NCI-H2171 treated with DMSO at 0.1 percent for 48 hours (cell line): ENCODE measurements at regions not wholly inside any gene's neighbourhood (a gene's known extent, or its start where the extent isn't known, plus 50 kb on each side); places are given as distances from the start of the nearest gene placed in this dataset.
A peak's percentile ranks its signal among the peaks of the same experiment; 100 is the strongest.

ENCODE experiments used
- DNase-seq: peaks from one replicate; lab custom pipeline; 2025; lab: John Stamatoyannopoulos, UW

DNA sequence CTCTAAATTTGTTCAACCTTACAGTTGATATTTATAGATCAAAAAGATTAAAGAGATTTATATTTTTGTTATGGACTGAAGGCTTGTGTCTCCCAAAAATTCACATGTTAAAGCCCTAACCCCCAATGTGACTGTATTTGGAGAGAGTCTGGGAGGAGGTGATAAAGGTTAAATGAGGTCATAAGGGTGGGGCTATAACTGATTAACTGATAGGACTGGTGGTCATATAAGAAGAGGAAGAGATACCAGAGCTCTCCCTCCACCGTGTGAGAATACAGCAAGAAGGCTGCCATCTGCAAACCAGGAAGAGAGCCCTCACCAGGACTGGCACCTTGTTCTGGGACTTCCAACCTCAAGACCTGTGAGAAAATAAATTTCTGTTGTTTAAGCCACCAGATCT, 264.3 kb downstream of the ENC1 start:
- no peak for DNase-seq

DNA sequence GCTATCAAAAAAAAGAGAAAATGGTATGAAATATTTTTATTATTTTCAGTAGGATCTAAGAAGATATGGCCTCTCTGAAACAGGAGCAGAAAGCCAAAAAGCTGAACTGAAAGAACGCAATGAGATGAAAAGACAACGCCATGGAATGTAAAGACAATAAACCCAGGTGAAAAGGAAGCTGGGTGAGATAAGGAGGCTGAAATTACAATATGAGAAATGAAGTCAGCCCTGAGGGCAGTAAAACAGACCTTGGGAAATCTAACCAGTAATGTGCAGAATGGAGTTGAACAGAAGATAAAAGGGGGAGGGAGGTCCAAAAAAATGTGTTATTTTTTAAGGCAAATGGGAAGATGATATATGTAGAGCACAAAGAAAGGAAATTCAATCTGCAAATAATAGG, 265.3 kb downstream of the ENC1 start:
- no peak for DNase-seq

DNA sequence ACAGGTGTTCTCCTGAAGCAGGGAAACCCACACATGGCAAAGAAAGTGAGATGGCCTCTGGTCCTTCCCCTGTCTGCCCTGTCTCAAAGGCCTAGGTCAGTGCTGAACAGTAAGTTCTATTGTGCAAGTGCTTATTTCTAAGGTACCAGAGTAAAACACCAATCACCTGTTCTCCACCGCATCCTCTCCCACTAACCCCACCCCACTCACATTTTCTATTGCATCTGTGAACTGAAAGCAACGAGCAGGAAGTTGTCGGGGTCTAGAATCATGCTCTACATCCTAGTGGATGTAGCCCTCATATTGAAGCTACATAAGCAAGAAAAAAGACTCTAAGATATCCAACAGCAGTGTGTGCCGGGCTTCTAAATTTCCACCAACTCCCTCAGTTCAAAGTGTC, 265.9 kb downstream of the ENC1 start:
- no peak for DNase-seq

DNA sequence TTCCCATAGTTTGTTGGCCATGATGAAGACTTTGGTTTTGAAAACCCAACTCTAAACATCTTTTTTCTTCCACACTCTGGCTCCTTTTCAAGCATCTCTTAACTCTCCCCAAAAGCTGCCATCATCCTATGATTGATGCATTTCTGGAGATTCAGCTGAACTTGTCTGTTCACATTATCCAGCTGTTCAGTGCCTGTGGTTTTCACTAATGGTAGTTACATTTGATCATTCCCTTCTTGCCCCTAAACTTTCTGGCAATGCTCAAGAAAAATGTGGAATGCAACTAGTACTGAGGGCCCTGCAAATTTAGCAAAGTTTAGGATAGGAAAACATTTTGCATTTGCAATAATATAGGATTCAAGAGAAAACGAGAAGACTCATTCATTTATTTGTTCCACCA, 267.5 kb downstream of the ENC1 start:
- no peak for DNase-seq

DNA sequence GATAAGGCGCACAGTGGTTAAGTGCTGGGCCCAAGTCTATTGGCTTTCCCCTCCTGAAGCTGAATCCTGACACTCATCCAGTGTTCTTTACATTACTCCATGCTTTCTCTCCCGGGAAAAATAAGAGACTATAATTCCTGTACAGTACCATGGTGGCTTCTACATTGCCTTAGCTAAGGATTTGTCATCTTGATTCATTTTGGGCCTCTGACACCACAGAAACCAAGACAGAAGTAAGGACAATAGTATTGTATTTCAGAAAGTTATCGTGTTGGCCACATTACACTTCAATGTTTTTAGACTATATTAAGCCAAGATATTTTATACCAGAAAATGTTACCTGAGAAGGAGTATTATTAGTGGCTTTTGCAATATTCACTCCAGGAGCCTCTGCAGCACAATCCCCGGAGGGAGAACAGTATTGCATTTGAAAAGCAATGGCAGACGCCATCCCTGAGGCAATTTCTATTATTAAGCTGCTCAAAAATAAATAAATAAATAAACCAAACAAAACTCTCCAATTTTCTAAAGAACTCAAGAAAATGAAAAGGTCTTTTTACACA, 267.9 kb downstream of the ENC1 start:
- no peak for DNase-seq

DNA sequence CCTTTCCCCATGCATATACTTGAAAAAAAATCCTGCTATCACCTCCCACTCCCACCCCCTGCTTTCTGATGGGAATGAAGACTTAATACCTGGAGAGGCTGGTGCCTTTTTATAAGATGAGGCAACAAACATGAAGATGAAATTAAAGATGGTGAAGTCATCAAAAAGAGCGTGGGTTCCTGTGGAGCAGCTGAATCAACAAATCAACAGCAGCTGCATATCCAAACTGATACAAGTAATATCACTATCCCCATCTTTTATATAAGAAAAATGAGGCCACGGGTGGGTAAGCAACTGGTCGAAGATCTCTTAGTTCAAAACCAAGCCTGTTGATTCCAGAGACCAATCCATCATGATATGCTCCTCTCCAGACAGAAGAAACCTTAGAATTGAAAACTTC, 268.5 kb downstream of the ENC1 start:
- DNase-seq, result no peak

DNA sequence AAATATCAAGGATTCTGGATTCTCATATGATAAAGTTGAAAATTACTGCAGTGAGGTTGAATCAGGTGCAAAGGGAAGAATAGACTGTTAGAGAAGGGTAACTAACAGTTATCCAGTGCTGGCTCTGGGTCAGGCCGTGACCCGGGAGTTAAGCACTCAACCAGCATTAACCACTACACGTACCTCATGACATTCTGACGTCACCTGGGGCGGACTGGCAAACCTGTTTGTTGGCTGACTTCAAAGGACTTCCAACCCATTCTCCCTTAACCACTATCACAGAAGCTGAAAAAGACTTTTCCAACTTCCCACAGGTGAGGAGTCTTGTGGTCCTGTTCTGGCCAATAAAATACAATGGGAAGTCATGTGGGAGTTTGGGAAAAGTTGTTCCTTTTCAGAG, 268.9 kb downstream of the ENC1 start:
- DNase-seq, result no peak

DNA sequence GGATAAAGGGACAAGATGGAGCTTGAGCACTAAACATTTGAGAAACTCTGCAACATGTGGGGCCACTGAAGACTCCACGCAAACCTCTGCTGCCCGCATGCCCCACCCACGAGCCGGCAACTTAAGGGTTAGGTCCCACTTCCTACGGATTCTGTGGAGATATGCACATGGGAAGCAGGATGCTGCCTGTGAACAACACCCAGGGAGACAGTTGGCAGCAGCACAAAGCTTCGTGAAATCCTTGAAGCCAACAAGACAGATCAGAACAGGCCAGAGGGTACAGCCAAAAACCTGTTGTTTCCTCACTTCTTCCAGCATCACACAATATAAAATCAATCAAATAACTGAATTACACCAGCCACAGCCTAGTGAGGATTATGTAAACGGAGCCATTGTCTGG, 270.4 kb downstream of the ENC1 start:
- no peak for DNase-seq

DNA sequence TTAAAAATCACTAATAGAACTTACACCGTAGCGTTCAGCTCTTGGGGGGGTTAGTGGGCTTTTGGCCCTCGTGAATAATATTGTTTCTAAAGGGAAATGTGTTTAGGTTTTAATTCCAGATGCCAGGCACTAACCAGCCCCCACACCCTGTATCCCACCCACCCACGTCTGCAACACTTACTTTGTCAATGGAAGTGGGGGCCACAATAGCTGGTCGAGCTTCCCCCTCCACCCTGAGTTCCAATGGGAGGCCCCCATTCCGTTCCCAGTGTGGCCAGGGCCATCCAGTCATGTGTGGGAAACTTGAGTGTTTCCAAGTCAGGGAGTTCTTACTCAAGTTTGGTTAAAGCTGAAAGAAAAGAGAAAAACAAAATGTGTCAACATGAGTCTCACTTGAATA, 271.4 kb downstream of the ENC1 start:
- DNase-seq, result no peak

DNA sequence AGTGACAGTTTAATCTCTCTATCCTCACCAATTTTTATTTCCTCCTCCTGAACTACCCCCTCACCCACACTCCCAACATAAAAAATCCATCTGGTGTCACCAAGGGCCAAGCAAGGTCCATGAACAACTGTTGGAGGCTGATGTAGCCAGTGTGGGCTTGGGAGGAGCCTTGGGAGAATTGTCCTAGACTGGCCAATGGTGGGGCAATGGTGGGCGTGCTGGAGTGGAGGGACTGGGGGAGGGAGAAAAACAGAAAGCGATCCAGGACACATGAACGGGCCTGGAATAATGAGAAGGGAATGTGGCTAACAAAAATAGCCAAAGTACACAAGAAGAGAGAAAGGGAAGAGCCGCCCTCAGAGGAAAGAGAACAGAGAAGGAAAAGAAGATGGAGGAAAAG, 272.6 kb downstream of the ENC1 start:
- DNase-seq, result no peak

DNA sequence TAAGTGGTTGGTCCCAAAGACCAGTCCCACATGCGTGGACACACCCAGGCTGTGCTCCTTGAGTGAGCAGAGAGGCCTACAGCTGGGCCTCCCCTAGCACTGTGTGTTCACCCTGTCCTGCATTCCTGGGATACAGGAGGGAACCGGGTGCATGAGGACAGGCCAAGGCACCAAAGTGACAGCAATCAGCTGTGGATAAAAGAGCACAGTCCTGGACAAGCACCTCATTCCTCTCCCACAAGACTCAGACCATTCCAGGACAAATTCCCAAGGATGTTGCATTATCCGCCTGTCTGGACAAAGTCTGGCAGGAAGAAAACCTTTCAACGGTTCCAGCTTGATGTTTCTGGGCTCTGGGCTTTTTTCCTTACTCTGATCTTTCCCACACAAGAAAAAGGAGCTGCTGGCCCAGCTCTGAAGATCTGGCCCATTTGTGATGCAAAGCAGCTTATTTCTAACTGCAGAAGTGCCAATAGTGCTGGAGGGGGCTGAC, 273.2 kb downstream of the ENC1 start:
- no peak for DNase-seq

DNA sequence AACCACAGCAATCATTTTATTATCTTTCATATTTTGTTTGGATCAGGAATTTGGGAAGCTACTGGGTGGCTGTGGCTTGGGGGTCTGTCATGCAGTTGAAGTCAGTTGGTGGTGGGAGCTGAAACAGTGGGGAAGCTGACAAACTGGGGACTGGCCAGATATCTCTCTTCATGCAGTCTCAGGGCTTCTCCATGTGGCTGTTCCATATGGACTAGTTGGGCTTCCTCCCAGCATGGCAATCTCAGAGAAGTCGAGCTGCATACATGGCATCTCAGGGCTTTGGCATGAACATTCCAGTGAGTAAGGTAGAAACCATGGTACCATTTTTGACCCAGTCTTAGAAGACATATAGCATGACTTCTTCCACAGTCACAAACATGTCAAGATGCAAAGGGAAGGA, 274.8 kb downstream of the ENC1 start:
- DNase-seq, result no peak

DNA sequence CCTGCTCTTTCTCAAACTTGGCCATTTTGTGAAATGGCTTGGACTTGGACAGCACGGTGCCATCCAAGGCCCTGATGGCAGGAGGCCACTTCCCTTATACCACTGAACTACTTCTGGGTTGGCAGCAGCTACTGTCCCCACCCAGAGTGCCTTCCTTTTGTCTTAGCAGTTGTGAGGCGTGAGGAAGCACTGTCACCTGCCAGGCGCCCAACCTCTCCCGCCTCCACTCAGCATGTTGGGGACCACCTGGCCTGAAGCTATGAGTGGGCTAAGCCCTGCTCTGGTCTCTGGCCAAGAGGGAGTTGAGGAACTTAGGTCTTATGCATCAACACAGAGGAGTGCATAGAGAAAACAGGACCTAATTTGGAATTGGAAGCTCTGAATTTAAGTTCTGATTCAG, 276.0 kb downstream of the ENC1 start:
- DNase-seq, result no peak

DNA sequence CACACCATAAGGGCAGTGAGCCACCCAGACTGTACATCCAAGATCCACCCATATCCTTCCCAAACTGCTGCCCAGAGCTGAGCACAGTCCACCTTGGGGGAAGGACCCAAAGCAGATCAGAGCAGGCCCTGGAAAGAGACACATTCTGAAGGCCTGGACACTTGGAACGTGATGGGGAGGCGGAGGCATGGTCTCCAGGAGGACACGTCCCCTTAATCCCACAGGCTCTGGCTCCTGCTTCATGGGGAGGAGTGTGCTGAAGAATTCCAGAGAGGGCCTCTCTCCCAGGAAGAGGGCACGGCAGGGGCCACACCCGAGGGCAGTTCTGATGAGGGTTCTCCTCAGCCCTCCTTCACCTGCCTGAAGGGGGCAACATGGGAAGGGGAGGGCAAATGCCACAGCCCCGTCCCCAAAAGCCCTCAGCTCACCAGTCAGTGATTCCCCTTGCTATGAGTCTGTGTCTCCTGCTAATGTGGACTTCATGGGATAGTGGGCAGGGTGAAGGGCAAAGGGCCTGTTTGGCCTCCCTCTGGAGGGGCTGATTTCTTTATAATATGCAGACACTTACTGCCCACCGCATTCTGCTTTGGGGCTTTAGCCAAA, 276.8 kb downstream of the ENC1 start:
- no peak for DNase-seq

DNA sequence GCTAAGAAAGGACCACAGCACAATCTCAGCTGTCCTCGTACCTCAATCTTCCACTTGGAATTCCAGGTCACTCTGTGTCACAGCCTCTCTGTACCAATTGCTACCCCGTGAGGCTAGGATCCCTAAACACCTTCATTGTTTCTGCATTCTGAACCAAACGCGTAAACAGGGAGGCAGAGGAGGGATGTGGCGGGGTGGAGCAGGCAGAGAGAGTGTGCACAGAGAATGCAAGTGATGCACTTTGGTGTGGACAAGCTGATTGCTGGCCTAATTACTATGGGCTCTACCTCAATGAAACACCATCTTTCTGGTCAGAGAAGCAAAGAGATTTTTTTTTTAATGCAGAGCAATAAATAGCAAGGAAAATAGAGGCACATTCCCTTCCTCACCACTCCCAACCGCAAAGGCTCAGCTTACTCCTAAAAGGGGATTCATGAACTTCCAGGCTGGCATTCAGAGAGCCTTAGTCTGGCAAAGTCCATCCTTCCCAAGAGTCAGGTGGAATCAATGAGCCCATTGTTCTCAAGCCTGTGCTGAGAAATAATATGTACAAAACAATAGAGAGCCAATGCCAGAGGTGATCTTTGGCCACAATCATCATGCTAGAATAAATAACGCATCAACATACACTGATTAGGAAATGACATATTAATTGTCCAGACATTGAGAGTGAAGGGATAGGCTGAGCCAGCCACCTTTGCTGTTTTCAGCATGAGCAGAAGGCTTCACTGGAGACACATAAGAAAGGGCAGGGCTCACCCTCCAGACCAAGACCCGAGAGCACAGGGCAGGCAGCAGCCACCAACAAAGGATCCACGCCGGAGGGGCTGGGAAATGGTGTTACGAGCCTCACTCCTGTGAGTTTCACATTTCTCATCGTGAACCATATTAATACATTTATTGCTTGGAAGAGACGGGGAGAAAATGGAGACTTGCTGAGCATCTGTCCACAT, 278.8 kb downstream of the ENC1 start:
- no peak for DNase-seq

DNA sequence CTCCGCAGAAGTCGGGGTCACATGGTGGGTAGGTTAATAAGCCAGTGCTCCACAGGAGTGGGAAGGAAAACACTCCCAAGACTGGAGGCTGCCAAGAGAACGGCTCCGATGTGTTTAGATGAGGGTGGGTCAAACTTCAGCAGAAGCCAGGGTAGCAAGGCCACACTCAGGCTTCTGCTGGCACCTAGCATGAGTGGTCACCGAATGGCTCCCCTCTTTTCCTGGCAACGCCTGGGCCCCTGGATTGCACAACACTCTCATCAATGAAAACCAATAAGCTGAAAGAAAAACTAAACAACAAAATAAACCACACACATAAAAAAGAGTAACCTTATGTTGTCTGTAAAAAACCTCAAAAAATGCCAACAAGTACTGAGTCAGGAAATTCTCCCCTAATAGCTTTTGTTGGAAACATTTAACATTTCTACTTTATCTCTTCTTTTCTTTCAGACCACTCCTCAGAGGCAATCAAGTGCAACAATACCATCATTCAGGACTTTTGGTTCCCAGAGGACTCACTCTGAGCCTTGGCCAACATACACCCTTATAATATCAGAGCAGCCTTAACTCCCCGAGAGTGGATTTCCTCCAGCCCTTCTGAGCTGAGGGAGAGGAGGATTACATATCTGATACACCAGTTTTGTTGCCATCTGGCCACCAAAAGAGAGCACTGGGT, 279.9 kb downstream of the ENC1 start:
- no peak for DNase-seq

DNA sequence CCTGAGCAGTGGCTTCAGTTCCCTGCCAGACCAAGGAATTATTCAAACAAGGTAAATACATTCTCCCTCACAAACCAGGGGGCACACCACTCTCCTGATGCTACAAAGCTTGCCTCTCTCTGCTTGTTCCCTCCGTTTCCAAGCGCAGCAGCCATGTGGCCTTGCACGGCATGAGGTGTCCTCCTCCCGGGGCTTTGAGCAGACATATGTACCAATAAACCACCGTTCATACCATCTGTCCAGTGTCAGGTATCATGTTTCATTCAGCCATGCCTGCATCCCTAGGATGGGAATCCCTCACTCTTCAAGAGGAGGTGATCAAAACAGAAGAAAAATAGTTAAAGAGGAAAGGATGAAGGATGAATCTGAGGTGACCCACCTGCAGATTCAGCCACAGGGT, 282.7 kb downstream of the ENC1 start:
- DNase-seq, result peak; percentile 71

DNA sequence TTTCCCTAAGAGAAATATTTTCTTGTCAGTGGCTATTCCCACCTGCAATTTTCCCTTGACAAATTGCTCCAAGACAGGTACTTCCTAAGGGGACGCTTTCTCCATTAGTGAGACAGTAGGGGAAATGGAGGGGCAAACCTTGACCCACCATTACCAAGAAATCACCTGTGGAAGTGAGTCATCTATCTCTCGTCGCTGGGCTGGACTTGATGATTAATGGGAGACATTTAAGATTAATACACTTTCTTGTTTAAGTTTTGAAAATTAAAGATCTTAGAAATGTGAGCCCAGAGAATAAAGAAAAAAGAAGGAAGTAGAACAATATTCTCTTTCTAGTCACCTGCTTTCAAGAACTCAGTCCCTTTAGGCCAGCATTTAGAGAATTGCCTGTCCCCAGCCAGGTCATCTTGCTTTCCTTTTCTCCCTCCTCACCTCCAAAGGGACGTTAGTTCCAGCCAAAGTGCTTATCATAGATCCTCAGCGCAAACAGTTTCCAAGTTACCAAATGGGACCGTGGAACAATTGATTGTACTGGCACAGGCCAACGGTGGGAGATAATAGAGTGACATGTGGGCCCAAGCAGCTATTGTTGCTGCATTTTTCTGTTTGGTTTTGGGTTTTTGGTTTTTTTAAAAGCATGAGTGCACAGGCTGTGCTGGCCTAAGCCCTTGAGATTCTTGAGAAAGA, 284.4 kb downstream of the ENC1 start:
- DNase-seq, result no peak

DNA sequence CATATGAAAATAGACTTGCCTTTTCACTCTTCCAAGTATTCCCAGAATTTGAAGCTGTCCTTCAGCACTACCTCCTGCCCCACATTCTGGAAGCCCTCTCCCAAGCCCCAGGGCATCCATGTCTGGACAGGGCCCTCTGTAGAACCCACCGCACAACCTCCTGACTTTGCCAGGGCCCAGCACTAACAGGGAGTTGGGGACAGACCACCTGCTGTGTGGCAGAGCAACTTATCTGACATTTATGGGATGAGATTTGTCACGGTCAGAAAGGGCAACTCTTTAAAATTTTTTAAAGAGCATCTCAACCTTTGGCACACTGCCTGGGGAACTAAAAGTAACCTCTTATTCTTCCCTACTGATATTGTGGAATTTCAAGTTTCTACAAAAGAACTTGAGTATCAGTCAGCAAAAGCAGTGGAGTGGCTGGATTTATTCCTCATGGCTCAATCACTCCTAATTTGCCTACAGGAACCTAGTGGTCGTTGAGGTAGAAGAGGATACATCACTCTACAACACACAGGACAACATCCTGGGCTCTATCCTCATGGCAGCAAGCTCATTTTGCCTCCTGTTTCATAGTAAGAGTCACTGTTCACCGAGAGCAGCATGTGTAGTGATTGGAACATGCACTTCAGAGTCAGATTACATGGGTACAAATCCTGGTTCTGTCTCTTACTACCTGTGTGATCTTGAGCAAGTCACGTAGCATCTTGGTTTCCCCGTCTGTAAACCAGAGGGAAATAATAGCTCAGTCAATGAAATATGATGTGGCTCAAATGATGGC, 285.3 kb downstream of the ENC1 start:
- peak; percentile 6 for DNase-seq

DNA sequence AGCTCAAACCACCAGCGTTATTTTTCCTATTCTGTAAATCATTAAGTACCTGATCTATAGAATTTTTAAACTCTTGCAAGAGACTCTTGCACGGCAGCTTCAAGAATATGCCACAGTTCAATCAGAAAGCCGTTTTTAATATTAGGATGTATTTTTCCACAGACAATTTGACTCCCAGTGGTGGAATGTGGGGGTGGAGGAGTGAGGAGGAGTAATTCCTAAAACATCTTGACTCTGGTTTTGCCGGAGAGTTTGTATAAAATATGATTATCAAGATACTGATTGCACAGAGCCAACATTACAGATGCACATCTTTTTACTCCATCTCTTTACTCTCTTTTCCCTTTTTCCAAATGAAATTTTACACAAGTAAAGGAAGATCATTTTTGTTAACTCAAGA, 288.3 kb downstream of the ENC1 start:
- no peak for DNase-seq
